SH-SY5Y (cell line): ENCODE measurements at regions not wholly inside any gene's neighbourhood (a gene's known extent, or its start where the extent isn't known, plus 50 kb on each side); places are given as distances from the start of the nearest gene placed in this dataset.

Experiments
- GATA2 ChIP-seq: IDR thresholded peaks from 2 replicates; pipeline ENCODE4 v1.6.1; 2011; ENCODE audit warnings: mild to moderate bottlenecking, low read depth, low read length
- GATA3 ChIP-seq: IDR thresholded peaks from 2 replicates; pipeline ENCODE4 v1.6.1; 2011; ENCODE audit warnings: low read depth, mild to moderate bottlenecking, low read length, moderate library complexity

GRCh38 chr3:8238432-8238831 lies 263.2 kb upstream of the LMCD1 start:
- TF ChIP-seq GATA2 (no peak), GATA3 (no peak)
